Colonic mucosa (tissue), 4 donors: ENCODE measurements at regions not wholly inside any gene's neighbourhood (a gene's known extent, or its start where the extent isn't known, plus 50 kb on each side); places are given as distances from the start of the nearest gene placed in this dataset.

ENCODE experiments used
- DNase-seq: peaks from one replicate; pipeline ENCODE4 v3.0.0-alpha.2; 2020
- H3K27ac ChIP-seq: fragments of 200-600 bp; one replicate; pipeline ENCODE4 v1.8.0; 2021
- H3K27me3 ChIP-seq: fragments of 200-600 bp; one replicate; pipeline ENCODE4 v1.8.0; 2021
- H3K36me3 ChIP-seq: fragments of 200-600 bp; one replicate; pipeline ENCODE4 v1.8.0; 2021
- H3K4me1 ChIP-seq: fragments of 200-600 bp; one replicate; pipeline ENCODE4 v1.8.0; 2021; ENCODE audit warnings: mild to moderate bottlenecking
- H3K4me3 ChIP-seq: fragments of 200-600 bp; one replicate; pipeline ENCODE4 v1.8.0; 2021
- H3K9ac ChIP-seq, 2 donors: one replicate each; pipeline ENCODE4 v1.7.0; 2013; ENCODE audit warnings: control low read depth in 2 of 2, low read depth in 2 of 2, low read length in 2 of 2
- H3K9me3 ChIP-seq: fragments of 200-600 bp; one replicate; pipeline ENCODE4 v1.8.0; 2021
- CTCF ChIP-seq: fragments of 200-600 bp; IDR thresholded peaks from one replicate; pipeline ENCODE4 v1.8.0; 2022; ENCODE audit warnings: antibody characterized with exemption, mild to moderate bottlenecking
- intact Hi-C: fragments of 100-400 bp; cut with DNase I; formaldehyde crosslinking; loops from one replicate; pipeline ENCODE4 v1.14.1; 2022
- donor health status: healthy.
- donor health status: DM: no; HTN: no; CAD: no.
- donor health status: DM: no; HTN: no; CAD: no.

- no peak for TF ChIP-seq CTCF
- no peaks in the 10 kb centered on the region for H3K4me1 ChIP-seq
- intact Hi-C loops, result no loop called here
- H3K4me3 ChIP-seq, result no peak overlapping the region
- H3K9ac ChIP-seq, result no peak overlapping the region
- H3K27me3 ChIP-seq, result no peaks in the 10 kb centered on the region
- DNase-seq, result no peak
- H3K9me3 ChIP-seq, result no peaks in the 10 kb centered on the region
- H3K36me3 ChIP-seq, result no peaks in the 10 kb centered on the region
- H3K27ac ChIP-seq, result no peak overlapping the region
Measured at GRCh38 chr1:233549404-233549803, 64.5 kb upstream of the KCNK1 start.

- H3K27me3 ChIP-seq, result no peaks in the 10 kb centered on the region
- H3K9me3 ChIP-seq, result no peaks in the 10 kb centered on the region
- H3K9ac ChIP-seq, result no peak overlapping the region
- H3K4me3 ChIP-seq, result no peak overlapping the region
- H3K27ac ChIP-seq, result no peak overlapping the region
- no peak for DNase-seq
- no peaks in the 10 kb centered on the region for H3K4me1 ChIP-seq
- intact Hi-C loops, result no loop called here
- TF ChIP-seq CTCF, result no peak
- H3K36me3 ChIP-seq, result no peaks in the 10 kb centered on the region
Measured at GRCh38 chr1:233549917-233550316, 64.0 kb upstream of the KCNK1 start.

GRCh38 chr1:233554037-233554436 is 59.9 kb upstream of the KCNK1 start:
- H3K4me1 ChIP-seq, result no peaks in the 10 kb centered on the region
- no peak for TF ChIP-seq CTCF
- no peak for DNase-seq
- no peaks in the 10 kb centered on the region for H3K36me3 ChIP-seq
- H3K9ac ChIP-seq, result no peak overlapping the region
- intact Hi-C loops, result no loop called here
- no peak overlapping the region for H3K27ac ChIP-seq
- H3K27me3 ChIP-seq, result no peaks in the 10 kb centered on the region
- H3K4me3 ChIP-seq, result no peak overlapping the region
- H3K9me3 ChIP-seq, result no peaks in the 10 kb centered on the region

- H3K27ac ChIP-seq, result no peak overlapping the region
- no peak overlapping the region for H3K9ac ChIP-seq
- no peaks in the 10 kb centered on the region for H3K9me3 ChIP-seq
- intact Hi-C loops, result no loop called here
- no peaks in the 10 kb centered on the region for H3K4me1 ChIP-seq
- no peaks in the 10 kb centered on the region for H3K27me3 ChIP-seq
- TF ChIP-seq CTCF, result no peak
- no peak overlapping the region for H3K4me3 ChIP-seq
- DNase-seq, result no peak
- no peaks in the 10 kb centered on the region for H3K36me3 ChIP-seq
Measured at GRCh38 chr1:233561708-233562426, 52.0 kb upstream of the KCNK1 start.
